ENCODE measurements at regions not wholly inside any gene's neighbourhood (a gene's known extent, or its start where the extent isn't known, plus 50 kb on each side); places are given as distances from the start of the nearest gene placed in this dataset.

DNA sequence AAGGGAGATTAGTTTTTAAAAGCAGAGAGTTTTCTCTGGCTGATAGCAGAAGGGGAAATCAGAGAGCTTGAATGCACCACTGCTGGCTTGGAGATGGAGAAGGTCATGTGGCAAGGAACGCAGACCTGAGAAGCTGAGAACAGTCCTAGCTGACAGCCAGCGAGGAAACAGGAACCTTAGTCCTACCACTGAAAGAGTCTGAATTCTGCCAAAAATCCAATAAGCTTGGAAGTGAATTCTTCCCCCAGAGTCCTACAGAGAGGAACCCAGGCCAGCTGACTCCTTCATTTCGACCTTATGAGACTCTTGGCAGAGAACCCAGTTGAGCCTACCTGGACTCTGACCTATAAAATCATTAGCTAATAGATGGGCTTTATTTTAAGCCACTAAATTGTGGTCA, 371.9 kb upstream of the TNP1 start:
- POLR2A ChIA-PET: no interaction called here
- no TSS peak for BruUV-seq (replicated peaks)
- TF ChIP-seq, protein P1, sequence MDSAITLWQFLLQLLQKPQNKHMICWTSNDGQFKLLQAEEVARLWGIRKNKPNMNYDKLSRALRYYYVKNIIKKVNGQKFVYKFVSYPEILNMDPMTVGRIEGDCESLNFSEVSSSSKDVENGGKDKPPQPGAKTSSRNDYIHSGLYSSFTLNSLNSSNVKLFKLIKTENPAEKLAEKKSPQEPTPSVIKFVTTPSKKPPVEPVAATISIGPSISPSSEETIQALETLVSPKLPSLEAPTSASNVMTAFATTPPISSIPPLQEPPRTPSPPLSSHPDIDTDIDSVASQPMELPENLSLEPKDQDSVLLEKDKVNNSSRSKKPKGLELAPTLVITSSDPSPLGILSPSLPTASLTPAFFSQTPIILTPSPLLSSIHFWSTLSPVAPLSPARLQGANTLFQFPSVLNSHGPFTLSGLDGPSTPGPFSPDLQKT (CRISPR knock-in tag; IDR thresholded peaks at IDR 0.05; ENCODE audit: borderline replicate concordance): no peak
- TF ChIP-seq, protein P2, sequence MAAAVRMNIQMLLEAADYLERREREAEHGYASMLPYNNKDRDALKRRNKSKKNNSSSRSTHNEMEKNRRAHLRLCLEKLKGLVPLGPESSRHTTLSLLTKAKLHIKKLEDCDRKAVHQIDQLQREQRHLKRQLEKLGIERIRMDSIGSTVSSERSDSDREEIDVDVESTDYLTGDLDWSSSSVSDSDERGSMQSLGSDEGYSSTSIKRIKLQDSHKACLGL (CRISPR knock-in tag; IDR thresholded peaks at IDR 0.05): no peak
- TF ChIP-seq, protein P3, sequence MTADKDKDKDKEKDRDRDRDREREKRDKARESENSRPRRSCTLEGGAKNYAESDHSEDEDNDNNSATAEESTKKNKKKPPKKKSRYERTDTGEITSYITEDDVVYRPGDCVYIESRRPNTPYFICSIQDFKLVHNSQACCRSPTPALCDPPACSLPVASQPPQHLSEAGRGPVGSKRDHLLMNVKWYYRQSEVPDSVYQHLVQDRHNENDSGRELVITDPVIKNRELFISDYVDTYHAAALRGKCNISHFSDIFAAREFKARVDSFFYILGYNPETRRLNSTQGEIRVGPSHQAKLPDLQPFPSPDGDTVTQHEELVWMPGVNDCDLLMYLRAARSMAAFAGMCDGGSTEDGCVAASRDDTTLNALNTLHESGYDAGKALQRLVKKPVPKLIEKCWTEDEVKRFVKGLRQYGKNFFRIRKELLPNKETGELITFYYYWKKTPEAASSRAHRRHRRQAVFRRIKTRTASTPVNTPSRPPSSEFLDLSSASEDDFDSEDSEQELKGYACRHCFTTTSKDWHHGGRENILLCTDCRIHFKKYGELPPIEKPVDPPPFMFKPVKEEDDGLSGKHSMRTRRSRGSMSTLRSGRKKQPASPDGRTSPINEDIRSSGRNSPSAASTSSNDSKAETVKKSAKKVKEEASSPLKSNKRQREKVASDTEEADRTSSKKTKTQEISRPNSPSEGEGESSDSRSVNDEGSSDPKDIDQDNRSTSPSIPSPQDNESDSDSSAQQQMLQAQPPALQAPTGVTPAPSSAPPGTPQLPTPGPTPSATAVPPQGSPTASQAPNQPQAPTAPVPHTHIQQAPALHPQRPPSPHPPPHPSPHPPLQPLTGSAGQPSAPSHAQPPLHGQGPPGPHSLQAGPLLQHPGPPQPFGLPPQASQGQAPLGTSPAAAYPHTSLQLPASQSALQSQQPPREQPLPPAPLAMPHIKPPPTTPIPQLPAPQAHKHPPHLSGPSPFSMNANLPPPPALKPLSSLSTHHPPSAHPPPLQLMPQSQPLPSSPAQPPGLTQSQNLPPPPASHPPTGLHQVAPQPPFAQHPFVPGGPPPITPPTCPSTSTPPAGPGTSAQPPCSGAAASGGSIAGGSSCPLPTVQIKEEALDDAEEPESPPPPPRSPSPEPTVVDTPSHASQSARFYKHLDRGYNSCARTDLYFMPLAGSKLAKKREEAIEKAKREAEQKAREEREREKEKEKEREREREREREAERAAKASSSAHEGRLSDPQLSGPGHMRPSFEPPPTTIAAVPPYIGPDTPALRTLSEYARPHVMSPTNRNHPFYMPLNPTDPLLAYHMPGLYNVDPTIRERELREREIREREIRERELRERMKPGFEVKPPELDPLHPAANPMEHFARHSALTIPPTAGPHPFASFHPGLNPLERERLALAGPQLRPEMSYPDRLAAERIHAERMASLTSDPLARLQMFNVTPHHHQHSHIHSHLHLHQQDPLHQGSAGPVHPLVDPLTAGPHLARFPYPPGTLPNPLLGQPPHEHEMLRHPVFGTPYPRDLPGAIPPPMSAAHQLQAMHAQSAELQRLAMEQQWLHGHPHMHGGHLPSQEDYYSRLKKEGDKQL (CRISPR knock-in tag; IDR thresholded peaks at IDR 0.05; ENCODE audit: low read depth): no peak
- no peak for TF ChIP-seq HDAC1 (CRISPR knock-in tag; IDR thresholded peaks at IDR 0.05)
- no peak for TF ChIP-seq ZSCAN31 (CRISPR knock-in tag; IDR thresholded peaks at IDR 0.05; ENCODE audit: low read depth)
- TF ChIP-seq, protein P4, sequence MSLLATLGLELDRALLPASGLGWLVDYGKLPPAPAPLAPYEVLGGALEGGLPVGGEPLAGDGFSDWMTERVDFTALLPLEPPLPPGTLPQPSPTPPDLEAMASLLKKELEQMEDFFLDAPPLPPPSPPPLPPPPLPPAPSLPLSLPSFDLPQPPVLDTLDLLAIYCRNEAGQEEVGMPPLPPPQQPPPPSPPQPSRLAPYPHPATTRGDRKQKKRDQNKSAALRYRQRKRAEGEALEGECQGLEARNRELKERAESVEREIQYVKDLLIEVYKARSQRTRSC (CRISPR knock-in tag; IDR thresholded peaks at IDR 0.05; ENCODE audit: low read depth): no peak
- TF ChIP-seq ZNF17 (CRISPR knock-in tag; IDR thresholded peaks at IDR 0.05): no peak
- no peak for TF ChIP-seq ZNF235 (CRISPR knock-in tag; IDR thresholded peaks at IDR 0.05; ENCODE audit: borderline replicate concordance)
- no peak for TF ChIP-seq ZNF703 (CRISPR knock-in tag; IDR thresholded peaks at IDR 0.05; ENCODE audit: borderline replicate concordance)
- TF ChIP-seq, protein P5, sequence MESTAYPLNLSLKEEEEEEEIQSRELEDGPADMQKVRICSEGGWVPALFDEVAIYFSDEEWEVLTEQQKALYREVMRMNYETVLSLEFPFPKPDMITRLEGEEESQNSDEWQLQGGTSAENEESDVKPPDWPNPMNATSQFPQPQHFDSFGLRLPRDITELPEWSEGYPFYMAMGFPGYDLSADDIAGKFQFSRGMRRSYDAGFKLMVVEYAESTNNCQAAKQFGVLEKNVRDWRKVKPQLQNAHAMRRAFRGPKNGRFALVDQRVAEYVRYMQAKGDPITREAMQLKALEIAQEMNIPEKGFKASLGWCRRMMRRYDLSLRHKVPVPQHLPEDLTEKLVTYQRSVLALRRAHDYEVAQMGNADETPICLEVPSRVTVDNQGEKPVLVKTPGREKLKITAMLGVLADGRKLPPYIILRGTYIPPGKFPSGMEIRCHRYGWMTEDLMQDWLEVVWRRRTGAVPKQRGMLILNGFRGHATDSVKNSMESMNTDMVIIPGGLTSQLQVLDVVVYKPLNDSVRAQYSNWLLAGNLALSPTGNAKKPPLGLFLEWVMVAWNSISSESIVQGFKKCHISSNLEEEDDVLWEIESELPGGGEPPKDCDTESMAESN (CRISPR knock-in tag; conservative IDR thresholded peaks at IDR 0.05): no peak
- TF ChIP-seq NFE2L1 (CRISPR knock-in tag; IDR thresholded peaks at IDR 0.05; ENCODE audit: borderline replicate concordance): no peak
- TF ChIP-seq ZNF326 (CRISPR knock-in tag; IDR thresholded peaks at IDR 0.05; ENCODE audit: borderline replicate concordance): no peak
- no peak for TF ChIP-seq RFX3 (CRISPR knock-in tag; IDR thresholded peaks at IDR 0.05)
- TF ChIP-seq TEAD3 (CRISPR knock-in tag; optimal IDR thresholded peaks at IDR 0.05; ENCODE audit: borderline replicate concordance): no peak
- TF ChIP-seq, protein P6, sequence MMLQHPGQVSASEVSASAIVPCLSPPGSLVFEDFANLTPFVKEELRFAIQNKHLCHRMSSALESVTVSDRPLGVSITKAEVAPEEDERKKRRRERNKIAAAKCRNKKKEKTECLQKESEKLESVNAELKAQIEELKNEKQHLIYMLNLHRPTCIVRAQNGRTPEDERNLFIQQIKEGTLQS (CRISPR knock-in tag; IDR thresholded peaks at IDR 0.05): no peak
- no peak for TF ChIP-seq EZH2 (conservative IDR thresholded peaks at IDR 0.05; ENCODE audit: low read depth, low read length)

More for the DNA sequence above, 371.9 kb upstream of the TNP1 start:
- H2AFZ ChIP-seq (ENCODE audit: low read length): no peak overlapping the region
- no peak overlapping the region for H3K4me2 ChIP-seq (ENCODE audit: low read depth, low read length)
- no peaks in the 10 kb centered on the region for H3K79me2 ChIP-seq (ENCODE audit: insufficient read depth, low read length)
- no peak overlapping the region for H3K27ac ChIP-seq (ENCODE audit: extremely low read length, insufficient read depth, low read length)
- no peaks in the 10 kb centered on the region; a peak in 1 of 5 replicates for H3K27me3 ChIP-seq (ENCODE audit: control insufficient read depth in 1 of 2, insufficient read depth in 2 of 2, low read length in 2 of 2)
- FAIRE-seq (no peak), ATAC-seq (no peak), DNase-seq (ENCODE audit: low spot score) (no peak)
- CTCF ChIA-PET (ENCODE audit: low intra/inter-chr PET ratio, low total read pairs): no interaction called here
- 0% methylated on average over 3 of the region's 3 CpGs for WGBS (ENCODE audit: low lambda C conversion rate)
- peaks cover 2% of the 10 kb centered on the region; the same call in 1 of the 2 replicates for H3K9me3 ChIP-seq (ENCODE audit: low read length)
- H3K9ac ChIP-seq (ENCODE audit: insufficient read depth, low read depth, low read length): no peak overlapping the region
- H4K20me1 ChIP-seq (ENCODE audit: insufficient read depth, low read length): no peaks in the 10 kb centered on the region
- no peaks in the 10 kb centered on the region for H3K36me3 ChIP-seq (replicated peaks in 1 of 2; ENCODE audit: control insufficient read depth in 1 of 2, insufficient read depth in 2 of 2, low read length in 2 of 2)
- in situ Hi-C loops (cut with HindIII; ENCODE audit: extremely low pct_ligation_motif_present, low pct_unique_long_range_greater_than_20kb) (no loop called here), intact Hi-C loops (cut with micrococcal nuclease; ENCODE audit: unreplicated experiment) (no loop called here)
- H3K4me1 ChIP-seq (ENCODE audit: insufficient read depth, low read length): no peaks in the 10 kb centered on the region
- H3K4me3 ChIP-seq (replicated peaks in 1 of 3; ENCODE audit: insufficient read depth in 1 of 3, low read depth in 2 of 3, low read length in 3 of 3): no peak overlapping the region
